ENCODE measurements at regions not wholly inside any gene's neighbourhood (a gene's known extent, or its start where the extent isn't known, plus 50 kb on each side); places are given as distances from the start of the nearest gene placed in this dataset.
"Not testable (repeated sequence)": the region's sequence is repeated elsewhere in the genome, so short reads cannot be mapped to it uniquely, and the experiment has no call there.

DNA sequence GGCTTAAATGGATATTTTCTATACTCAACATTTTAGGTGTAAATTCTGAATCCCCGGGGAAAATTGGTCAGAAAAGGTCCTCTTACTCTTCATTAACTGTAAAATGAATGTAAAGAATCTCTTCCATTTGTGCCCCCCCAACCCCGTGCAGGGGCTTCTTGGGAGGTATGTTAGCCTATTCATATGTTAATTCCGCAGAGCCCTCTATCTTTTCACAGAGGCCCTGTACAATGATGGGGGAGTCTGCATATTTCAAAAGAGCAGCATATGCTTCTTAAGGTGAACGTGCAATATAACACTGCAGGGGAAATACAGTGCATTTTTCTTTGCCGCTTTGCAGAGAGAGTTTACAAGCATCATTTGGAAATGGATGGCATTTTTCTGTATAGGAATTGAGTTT, 88.5 kb upstream of the CXorf66 start:
- no peak for DNase-seq

DNA sequence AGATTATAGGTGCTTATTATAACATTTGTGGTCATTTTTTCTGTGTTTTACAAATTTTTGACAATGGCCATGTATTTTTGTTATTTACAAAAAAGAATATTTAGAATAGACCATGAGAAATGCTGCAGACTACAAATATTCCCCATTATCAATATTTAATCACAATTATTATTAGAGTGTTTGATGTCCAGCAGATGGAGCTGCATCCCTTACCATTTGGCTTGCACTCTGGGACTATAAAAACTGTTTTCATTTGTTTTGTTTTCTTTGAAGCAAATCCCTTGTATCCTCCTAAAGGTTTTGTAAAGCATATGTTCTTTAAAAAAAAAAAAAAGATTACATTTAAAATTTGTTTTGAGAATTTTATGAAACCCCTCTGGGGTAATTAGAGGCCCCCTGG, 85.6 kb upstream of the CXorf66 start:
- DNase-seq = no peak

DNA sequence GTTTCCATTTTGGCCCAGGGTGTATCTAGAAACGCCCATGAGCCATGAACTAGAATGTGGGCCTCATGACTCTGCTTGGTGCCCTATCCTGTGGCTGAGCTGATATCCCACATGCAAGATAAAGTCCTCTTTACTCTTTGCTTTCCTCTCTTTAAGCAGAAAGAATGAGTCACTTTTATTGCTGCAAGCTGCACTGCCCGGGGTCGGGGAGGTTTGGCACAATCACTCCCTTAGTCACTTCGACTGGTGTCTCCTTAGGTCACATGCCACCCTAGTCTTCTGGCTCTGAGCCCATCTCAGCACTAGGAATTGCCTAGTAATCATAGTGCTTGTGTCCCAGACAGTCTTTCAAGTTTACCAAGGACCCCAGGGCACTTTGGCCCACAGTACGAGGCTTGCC, 75.1 kb upstream of the CXorf66 start:
- DNase-seq = no peak

DNA sequence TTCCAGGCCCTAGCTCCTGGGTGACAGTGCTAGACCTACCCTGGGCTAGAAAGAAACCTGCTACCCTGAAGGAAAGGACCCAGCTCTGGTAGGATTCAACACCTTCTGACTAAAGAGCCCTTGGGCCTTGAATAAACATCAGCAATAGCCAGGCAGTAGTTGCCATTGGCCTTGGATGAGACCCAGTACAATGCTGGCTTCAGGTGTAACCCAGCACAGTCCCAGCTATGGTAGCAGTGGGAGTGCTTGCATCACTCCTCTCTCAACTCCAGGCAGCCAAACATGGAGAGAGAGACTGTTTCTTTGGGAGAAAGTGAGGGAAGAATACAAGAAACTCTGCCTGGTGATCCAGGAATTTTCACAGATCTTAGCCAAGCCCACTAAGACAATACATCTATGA, 73.5 kb upstream of the CXorf66 start:
- no peak for DNase-seq

DNA sequence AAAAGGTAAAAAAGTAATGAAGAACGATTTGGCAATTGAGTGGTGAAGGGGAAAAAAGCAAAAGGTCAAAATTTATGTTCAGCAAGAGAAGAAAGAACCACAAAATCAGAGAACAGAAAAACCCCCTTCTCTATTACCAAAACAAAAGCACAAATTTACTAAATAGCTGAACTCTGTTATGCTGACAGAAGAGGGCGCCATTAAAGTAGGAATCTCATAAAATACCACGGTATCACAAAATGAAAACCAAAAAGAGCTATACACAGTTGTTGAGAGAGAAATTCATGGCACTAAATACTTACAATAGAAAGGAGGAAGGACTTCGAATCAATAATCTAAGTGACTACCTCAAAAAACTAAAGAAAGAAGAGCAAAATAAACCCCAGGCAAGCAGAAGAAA, 69.6 kb upstream of the CXorf66 start:
- no peak for DNase-seq

DNA sequence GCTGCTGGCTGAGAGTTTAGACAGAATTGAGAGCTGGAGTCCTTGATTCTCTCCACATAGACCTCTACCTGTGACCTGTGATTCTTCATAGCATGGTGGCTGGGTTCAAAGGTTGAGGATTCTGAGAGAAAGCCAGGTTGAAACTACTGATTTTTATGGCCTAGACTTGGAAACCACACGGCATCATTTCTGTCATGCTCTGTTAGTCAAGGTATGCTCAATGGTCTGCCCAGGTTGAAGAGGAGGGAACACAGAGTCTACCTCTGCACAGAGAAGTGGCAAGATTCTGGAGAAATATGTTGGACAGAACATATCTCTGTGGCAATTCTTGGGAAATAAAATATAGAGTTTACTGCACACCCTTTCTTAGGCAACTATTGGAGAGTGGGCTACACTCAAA, 57.2 kb upstream of the CXorf66 start:
- DNase-seq = no peak

DNA sequence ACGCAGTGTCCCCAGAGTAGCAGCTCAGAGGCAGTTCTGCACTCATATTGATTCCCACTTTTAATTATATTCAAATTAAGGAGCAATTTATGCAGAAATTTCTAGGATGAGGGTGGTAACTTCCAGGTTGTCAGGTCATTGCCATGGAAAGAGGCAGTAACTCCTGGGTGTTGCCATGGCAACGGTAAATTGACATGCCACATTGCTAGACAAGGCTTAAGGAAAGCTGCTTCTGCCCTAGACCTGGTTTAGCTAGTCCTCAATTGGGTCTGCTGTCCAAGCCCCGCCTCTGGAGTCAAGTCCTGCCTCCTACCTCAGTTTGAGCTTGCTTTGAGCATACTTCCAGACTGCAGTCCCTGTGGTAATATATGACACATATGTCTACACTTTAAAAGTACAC, 53.8 kb upstream of the CXorf66 start:
- not testable (repeated sequence) for DNase-seq
